Muscle layer of duodenum (tissue), 2 donors: ENCODE measurements at regions not wholly inside any gene's neighbourhood (a gene's known extent, or its start where the extent isn't known, plus 50 kb on each side); places are given as distances from the start of the nearest gene placed in this dataset.

Source experiments
- H3K27ac ChIP-seq: one replicate; pipeline ENCODE4 v1.7.0; 2013; ENCODE audit warnings: mild to moderate bottlenecking, low read length
- H3K27me3 ChIP-seq: one replicate; pipeline ENCODE4 v1.7.0; 2013; ENCODE audit warnings: low read depth, mild to moderate bottlenecking, control low read depth, low read length
- H3K36me3 ChIP-seq, 2 donors: one replicate each; pipeline ENCODE4 v1.7.0; 2013; ENCODE audit warnings: low read length in 2 of 2, control low read depth in 1 of 2, mild to moderate bottlenecking in 1 of 2; ENCODE audit not compliant: insufficient read depth in 2 of 2, control insufficient read depth in 1 of 2
- H3K4me1 ChIP-seq, 2 donors: one replicate each; pipeline ENCODE4 v1.7.0; 2013; ENCODE audit warnings: low read length in 2 of 2, mild to moderate bottlenecking in 2 of 2, control low read depth in 1 of 2, moderate library complexity in 1 of 2; ENCODE audit not compliant: insufficient read depth in 2 of 2, control insufficient read depth in 1 of 2
- H3K4me3 ChIP-seq, 2 donors: one replicate each; pipeline ENCODE4 v1.7.0; 2013; ENCODE audit warnings: low read length in 2 of 2, low read depth in 1 of 2, mild to moderate bottlenecking in 1 of 2
- H3K9me3 ChIP-seq, 2 donors: one replicate each; pipeline ENCODE4 v1.7.0; 2013; ENCODE audit warnings: low read length in 2 of 2, control low read depth in 1 of 2, mild to moderate bottlenecking in 1 of 2; ENCODE audit not compliant: control insufficient read depth in 1 of 2
- donor health status: healthy.

DNA sequence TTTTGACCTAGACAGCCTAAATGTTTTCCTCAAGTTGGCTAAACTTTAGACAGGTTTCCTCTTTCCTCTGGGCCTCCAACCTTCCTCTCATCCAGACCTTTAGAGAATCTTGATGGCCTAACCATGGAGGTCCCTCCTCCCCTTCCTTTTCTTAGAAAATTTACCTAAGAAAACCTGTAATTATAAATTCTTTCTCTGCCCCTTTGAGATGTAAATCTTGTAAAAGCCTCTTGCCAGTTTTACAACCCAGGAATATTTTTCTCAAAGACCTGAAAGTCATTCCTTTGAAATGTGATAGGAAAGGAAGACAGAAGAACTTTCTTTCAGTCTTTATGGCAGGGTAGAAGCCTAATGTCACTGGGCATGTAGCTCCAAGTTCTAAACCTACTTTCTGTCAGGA, 1752.6 kb upstream of the C9orf72 start:
- Histone ChIP-seq H3K27ac (no peak overlapping the region), H3K4me1 (no peaks in the 10 kb centered on the region), H3K36me3 (no peaks in the 10 kb centered on the region), H3K4me3 (no peak overlapping the region), H3K9me3 (no peaks in the 10 kb centered on the region), H3K27me3 (no peaks in the 10 kb centered on the region)

DNA sequence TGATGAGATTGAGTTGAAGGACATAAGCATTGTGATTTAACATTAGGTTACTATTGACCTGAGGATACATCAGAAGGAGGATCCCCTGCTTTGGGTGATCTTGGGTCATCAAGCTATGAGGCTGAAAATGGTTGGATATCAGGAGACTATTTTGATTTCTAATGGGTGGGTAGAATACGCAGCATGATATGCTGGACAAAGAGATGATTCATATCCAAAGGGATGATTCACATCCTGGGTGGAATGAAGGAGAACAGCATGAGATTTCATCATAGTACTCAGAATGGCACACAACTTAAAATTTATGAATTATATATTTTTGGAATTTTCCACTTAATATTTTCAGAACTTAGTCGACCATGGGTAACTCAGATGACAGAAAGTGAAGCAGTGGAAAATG, 1759.5 kb upstream of the C9orf72 start:
- Histone ChIP-seq H3K27me3 (no peaks in the 10 kb centered on the region), H3K4me3 (no peak overlapping the region), H3K36me3 (no peaks in the 10 kb centered on the region), H3K9me3 (no peaks in the 10 kb centered on the region), H3K27ac (no peak overlapping the region), H3K4me1 (no peaks in the 10 kb centered on the region)

DNA sequence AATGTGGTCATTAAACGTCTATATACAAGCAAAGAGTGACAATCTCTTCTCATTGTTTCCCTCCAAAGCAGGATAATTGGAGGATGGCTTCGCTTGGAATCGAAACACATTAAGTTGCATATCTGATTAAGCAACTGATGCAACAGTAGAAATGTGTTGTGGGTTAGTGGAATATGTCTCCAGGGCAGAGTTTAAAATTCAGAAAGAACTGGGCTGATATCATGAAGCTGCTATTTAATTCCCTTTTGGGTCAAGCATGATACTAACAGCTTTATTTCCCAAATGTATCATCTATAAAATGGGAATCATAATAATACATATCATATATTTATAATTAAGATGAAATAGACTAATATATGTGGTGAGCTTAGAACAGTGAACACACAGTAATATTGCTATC, 1763.0 kb upstream of the C9orf72 start:
- Histone ChIP-seq H3K4me1 (no peaks in the 10 kb centered on the region), H3K36me3 (no peaks in the 10 kb centered on the region), H3K9me3 (no peaks in the 10 kb centered on the region), H3K27ac (no peak overlapping the region), H3K4me3 (no peak overlapping the region), H3K27me3 (no peaks in the 10 kb centered on the region)

DNA sequence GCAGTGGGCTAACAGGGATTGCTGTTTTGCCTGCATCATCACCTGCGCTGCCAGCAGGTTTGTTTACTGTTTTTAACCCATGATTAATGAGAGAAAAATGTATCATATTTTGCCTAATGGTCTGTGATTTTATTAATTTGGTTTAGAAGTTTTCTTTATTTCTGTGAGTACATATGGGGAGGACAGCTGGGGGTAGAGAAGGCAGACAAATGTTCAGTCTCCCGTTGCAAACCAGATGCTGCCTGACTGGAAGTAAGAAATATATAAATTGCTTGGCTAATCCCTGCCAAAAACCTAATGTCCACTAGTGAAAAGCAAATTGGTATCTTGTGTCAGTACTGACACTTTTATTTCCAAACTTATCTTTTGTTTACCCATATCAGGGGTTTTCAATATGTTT, 1766.1 kb upstream of the C9orf72 start:
- Histone ChIP-seq H3K27ac (no peak overlapping the region), H3K27me3 (no peaks in the 10 kb centered on the region), H3K4me1 (no peaks in the 10 kb centered on the region), H3K36me3 (no peaks in the 10 kb centered on the region), H3K4me3 (no peak overlapping the region), H3K9me3 (no peaks in the 10 kb centered on the region)

DNA sequence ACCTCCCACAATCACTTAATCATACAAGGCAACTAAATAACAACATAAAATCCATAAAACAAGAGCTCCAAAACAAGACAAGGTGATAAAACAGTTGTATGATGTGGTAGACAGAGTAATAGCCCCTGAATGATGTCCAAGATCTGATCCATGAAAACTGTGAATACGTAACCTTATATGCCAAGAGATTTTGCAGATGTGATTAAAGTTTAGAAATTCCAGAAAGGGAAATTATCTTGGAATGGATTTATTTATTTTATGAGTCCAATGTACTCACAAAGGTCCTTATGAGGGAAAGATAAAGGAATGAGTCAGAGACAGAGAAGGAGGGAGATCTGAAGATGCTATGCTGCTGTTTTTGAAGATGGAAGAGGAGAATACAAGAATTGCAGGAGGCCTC, 1775.7 kb upstream of the C9orf72 start:
- no peaks in the 10 kb centered on the region for H3K4me1 ChIP-seq
- no peak overlapping the region for H3K4me3 ChIP-seq

DNA sequence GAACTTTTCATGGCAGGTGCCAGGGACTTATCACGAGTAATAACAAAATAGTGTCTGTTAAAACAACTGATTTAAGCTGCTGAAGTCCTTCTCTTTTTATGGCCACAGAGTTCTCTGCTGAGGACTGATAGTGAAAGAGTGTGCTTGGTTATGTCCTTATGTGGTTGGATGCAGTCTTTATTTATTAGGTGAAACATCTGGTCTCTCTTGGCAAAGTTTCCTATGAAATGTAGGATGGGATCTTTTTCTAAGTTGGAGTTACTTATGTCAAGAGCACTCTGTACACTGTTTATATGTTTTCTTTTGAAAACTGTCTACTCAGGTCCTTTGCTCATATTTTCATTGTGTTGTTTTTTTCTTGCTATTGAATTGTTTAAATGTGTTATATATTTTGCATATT, 1816.1 kb upstream of the C9orf72 start:
- Histone ChIP-seq H3K4me3 (no peak overlapping the region), H3K9me3 (peaks cover 0 to 4% of the 10 kb centered on the region in 2 donors), H3K4me1 (no peaks in the 10 kb centered on the region), H3K27me3 (no peaks in the 10 kb centered on the region), H3K27ac (no peak overlapping the region), H3K36me3 (no peaks in the 10 kb centered on the region)

More for the DNA sequence above, 1775.7 kb upstream of the C9orf72 start:
- Histone ChIP-seq H3K27me3 (no peaks in the 10 kb centered on the region), H3K36me3 (no peaks in the 10 kb centered on the region), H3K9me3 (no peaks in the 10 kb centered on the region), H3K27ac (no peak overlapping the region)

DNA sequence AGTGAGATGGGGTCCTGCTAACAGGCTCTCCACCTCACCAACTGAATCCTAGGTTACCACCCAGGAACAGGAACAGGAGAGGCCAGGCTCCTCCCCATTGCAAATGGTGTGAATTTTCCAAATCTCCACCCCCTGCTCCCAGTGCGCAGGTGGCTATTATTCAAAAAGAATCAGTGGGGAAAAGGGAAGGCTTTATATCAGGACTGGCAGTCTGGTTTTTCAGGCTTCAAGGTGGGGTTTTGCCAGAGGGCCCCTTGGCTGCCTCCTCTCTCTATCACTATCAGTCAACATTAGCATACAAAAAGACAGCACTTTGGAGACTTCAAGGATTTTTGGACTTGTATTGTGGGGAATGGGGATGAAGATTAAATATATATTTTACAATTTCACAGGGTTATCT, 1817.6 kb upstream of the C9orf72 start:
- no peaks in the 10 kb centered on the region for H3K9me3 ChIP-seq
- H3K27me3 ChIP-seq = no peaks in the 10 kb centered on the region
- H3K27ac ChIP-seq = no peak overlapping the region
- no peaks in the 10 kb centered on the region for H3K36me3 ChIP-seq
- H3K4me3 ChIP-seq = no peak overlapping the region
- H3K4me1 ChIP-seq = no peaks in the 10 kb centered on the region

DNA sequence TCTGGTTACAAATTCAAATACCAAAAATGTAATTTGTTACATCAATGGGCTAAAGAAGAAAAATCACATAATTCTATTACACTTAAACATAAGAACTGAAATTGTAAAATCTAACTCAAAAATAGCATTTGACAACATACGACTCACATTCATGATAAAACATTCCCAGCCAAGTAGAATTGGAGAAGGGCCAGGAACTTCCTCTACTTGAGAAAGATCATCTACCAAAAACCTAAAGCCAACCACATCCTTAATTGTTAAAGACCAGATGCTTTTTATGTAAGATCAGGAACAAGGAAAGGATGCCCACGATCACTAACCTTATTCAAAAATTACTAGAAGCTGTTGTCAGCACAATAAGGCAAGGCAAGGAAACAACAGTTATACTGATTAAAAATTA, 1819.8 kb upstream of the C9orf72 start:
- H3K9me3 ChIP-seq = no peaks in the 10 kb centered on the region
- H3K27ac ChIP-seq = no peak overlapping the region
- H3K4me3 ChIP-seq = no peak overlapping the region
- no peaks in the 10 kb centered on the region for H3K4me1 ChIP-seq
- H3K27me3 ChIP-seq = no peaks in the 10 kb centered on the region
- no peaks in the 10 kb centered on the region for H3K36me3 ChIP-seq

DNA sequence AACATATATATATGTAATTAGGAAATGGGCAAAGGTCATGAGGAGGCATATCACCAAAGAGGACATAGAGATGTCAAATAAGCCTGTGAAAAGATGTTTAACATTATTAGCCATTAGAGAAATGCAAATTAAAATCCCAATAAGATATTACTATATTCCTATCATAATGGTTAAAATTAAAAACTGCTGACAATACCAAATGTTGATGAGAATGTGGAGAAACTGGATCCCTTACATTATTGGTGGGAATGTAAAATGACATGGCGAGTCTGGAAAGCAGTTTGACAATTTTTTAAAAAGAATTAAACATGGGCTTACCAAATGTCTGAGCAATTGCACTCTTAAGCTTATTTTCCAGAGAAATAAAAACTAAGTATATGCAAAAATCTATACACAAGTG, 1821.6 kb upstream of the C9orf72 start:
- Histone ChIP-seq H3K27me3 (no peaks in the 10 kb centered on the region), H3K27ac (no peak overlapping the region), H3K4me1 (no peaks in the 10 kb centered on the region), H3K4me3 (no peak overlapping the region), H3K36me3 (no peaks in the 10 kb centered on the region), H3K9me3 (no peaks in the 10 kb centered on the region)

DNA sequence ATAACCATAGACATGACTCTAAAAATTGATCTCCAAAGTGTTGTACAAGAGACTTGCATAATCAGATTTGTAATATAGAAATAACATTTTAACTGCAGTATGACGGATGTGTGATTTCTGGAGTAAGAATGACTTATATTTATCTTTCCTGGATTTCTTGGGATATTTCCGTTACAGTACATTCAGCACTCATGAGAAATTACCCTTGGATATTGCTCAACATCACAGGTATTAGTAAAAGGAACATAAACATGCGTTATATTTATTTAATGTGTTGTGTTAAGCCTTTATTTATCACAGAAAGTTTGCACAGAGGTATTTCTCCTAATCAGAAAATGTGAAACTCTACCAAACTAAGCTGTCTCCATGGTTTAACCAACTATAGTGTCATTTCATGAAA, 1823.9 kb upstream of the C9orf72 start:
- H3K27me3 ChIP-seq = no peaks in the 10 kb centered on the region
- H3K4me3 ChIP-seq = no peak overlapping the region
- no peak overlapping the region for H3K27ac ChIP-seq
- no peaks in the 10 kb centered on the region for H3K36me3 ChIP-seq
- no peaks in the 10 kb centered on the region for H3K9me3 ChIP-seq
- no peaks in the 10 kb centered on the region for H3K4me1 ChIP-seq

DNA sequence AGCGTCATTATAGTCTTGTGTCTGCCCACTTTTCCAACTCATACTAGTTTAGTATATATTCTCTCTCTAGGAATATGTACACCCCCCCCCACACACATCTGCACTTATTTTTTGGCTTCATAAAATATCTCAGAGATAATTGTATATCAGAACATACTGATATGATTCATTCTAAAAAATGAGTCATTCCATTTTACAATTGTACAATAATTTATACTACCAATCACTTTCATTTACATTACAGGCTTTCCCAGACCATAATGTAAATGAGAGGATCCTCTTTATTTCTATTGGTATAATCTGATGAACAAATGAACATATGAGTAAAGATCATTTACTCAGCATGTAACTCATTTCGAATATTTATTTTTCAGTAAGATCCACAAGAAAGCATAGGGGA, 1842.9 kb upstream of the C9orf72 start:
- Histone ChIP-seq H3K9me3 (no peaks in the 10 kb centered on the region), H3K4me1 (no peaks in the 10 kb centered on the region), H3K36me3 (no peaks in the 10 kb centered on the region), H3K27me3 (no peaks in the 10 kb centered on the region), H3K27ac (no peak overlapping the region), H3K4me3 (no peak overlapping the region)

DNA sequence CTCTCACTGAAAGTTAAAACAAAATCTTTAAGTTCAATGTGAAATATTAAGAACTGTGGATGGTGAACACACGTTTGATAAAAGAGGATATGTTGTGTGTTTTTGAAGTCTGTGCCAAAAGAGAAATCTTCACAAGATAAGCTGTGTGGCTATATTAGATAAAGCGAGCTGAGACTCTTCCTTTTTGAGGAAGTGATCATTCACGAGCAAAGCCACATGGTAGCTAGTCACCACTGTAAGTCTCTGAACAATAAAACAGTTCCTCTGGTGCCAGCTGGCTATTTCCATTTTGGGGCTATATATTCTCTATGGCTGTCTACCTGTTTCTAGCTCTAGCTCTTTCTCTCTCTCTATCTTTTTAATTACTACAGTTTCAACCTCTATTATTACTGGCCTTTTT, 1849.2 kb upstream of the C9orf72 start:
- Histone ChIP-seq H3K36me3 (no peaks in the 10 kb centered on the region), H3K9me3 (no peaks in the 10 kb centered on the region), H3K4me1 (no peaks in the 10 kb centered on the region), H3K27ac (no peak overlapping the region), H3K27me3 (no peaks in the 10 kb centered on the region), H3K4me3 (no peak overlapping the region)
